Uterus (tissue), 3 donors: ENCODE measurements at regions not wholly inside any gene's neighbourhood (a gene's known extent, or its start where the extent isn't known, plus 50 kb on each side); places are given as distances from the start of the nearest gene placed in this dataset.
"Not testable (repeated sequence)": the region's sequence is repeated elsewhere in the genome, so short reads cannot be mapped to it uniquely, and the experiment has no call there.

Experiments
- DNase-seq, 2 donors: peaks; one replicate each; pipeline ENCODE4 v3.0.0-alpha.2; 2019 to 2020
- H3K27ac ChIP-seq, 2 donors: fragments of 200-600 bp; sonication (generic); 1 replicate in 1 of 2; 2 replicates in 1 of 2; pipeline ENCODE4 v1.5.1; 2016 to 2018
- H3K27me3 ChIP-seq, 2 donors: fragments of 200-600 bp; sonication (generic); one replicate each; pipeline ENCODE4 v1.5.1; 2018 to 2019; ENCODE audit warnings: control low read depth in 1 of 2
- H3K36me3 ChIP-seq, 2 donors: fragments of 200-600 bp; sonication (generic); one replicate each; pipeline ENCODE4 v1.5.1; 2019; ENCODE audit warnings: control low read depth in 1 of 2
- H3K4me1 ChIP-seq, 2 donors: fragments of 200-600 bp; sonication (generic); one replicate each; pipeline ENCODE4 v1.5.1; 2018 to 2019; ENCODE audit warnings: control low read depth in 1 of 2
- H3K4me3 ChIP-seq, 2 donors: fragments of 200-600 bp; sonication (generic); 1 replicate in 1 of 2; 2 replicates in 1 of 2; pipeline ENCODE4 v1.5.1; 2018 to 2019; ENCODE audit warnings: mild to moderate bottlenecking in 1 of 2
- H3K9me3 ChIP-seq, 2 donors: fragments of 200-600 bp; sonication (generic); one replicate each; pipeline ENCODE4 v1.5.1; 2019; ENCODE audit warnings: control low read depth in 1 of 2
- CTCF ChIP-seq, 4 experiments: fragments of 200-600 bp in 2 of 4; fragments of 450-650 bp in 2 of 4; sonication (generic) in 2 of 4; IDR thresholded peaks; one replicate each; pipeline ENCODE4 v1.5.1; 2016 to 2019; ENCODE audit warnings: antibody characterized with exemption in 4 of 4, mild to moderate bottlenecking in 2 of 4, moderate library complexity in 1 of 4
- POLR2A ChIP-seq, 2 donors: fragments of 450-650 bp; IDR thresholded peaks; one replicate each; pipeline ENCODE4 v1.6.1; 2016; ENCODE audit warnings: antibody characterized with exemption in 2 of 2, mild to moderate bottlenecking in 1 of 2, moderate library complexity in 1 of 2
- intact Hi-C: fragments of 100-400 bp; cut with DNase I; formaldehyde crosslinking; loops from one replicate; pipeline ENCODE4 v1.15.1; 2023; ENCODE audit warnings: low total_unique reads
- donor health status: DM: yes; HTN: yes; CAD: no.

GRCh38 chr4:93947286-93947685, 118.7 kb downstream of the ATOH1 start:
- H3K9me3 ChIP-seq = no peaks in the 10 kb centered on the region
- H3K27ac ChIP-seq = no peak overlapping the region
- DNase-seq = no peak
- TF ChIP-seq POLR2A (IDR thresholded peaks at IDR 0.05) (no peak), CTCF (IDR thresholded peaks at IDR 0.05) (no peak)
- H3K4me1 ChIP-seq = no peaks in the 10 kb centered on the region
- intact Hi-C loops = no loop called here
- no peaks in the 10 kb centered on the region for H3K27me3 ChIP-seq
- no peak overlapping the region for H3K4me3 ChIP-seq
- no peaks in the 10 kb centered on the region for H3K36me3 ChIP-seq

- H3K27me3 ChIP-seq, intact Hi-C loops, H3K27ac ChIP-seq, H3K9me3 ChIP-seq, H3K4me3 ChIP-seq, DNase-seq, H3K36me3 ChIP-seq, H3K4me1 ChIP-seq: not testable (repeated sequence)
Measured at GRCh38 chr4:93950239-93950638, 121.7 kb downstream of the ATOH1 start.

GRCh38 chr4:93957186-93957585, 128.6 kb downstream of the ATOH1 start:
- TF ChIP-seq CTCF (IDR thresholded peaks at IDR 0.05) (no peak), POLR2A (IDR thresholded peaks at IDR 0.05) (no peak)
- no peak for DNase-seq
- no peaks in the 10 kb centered on the region for H3K4me1 ChIP-seq
- H3K36me3 ChIP-seq = no peaks in the 10 kb centered on the region
- H3K27ac ChIP-seq = no peak overlapping the region
- H3K27me3 ChIP-seq = no peaks in the 10 kb centered on the region
- H3K9me3 ChIP-seq = no peaks in the 10 kb centered on the region
- intact Hi-C loops = no loop called here
- H3K4me3 ChIP-seq = no peak overlapping the region

GRCh38 chr4:93960450-93960849, 131.9 kb downstream of the ATOH1 start:
- Histone ChIP-seq H3K36me3 (no peaks in the 10 kb centered on the region), H3K27me3 (no peaks in the 10 kb centered on the region), H3K9me3 (no peaks in the 10 kb centered on the region), H3K4me3 (no peak overlapping the region), H3K4me1 (no peaks in the 10 kb centered on the region), H3K27ac (no peak overlapping the region)
- no peak for TF ChIP-seq POLR2A (IDR thresholded peaks at IDR 0.05)
- no peak for TF ChIP-seq CTCF (IDR thresholded peaks at IDR 0.05)
- intact Hi-C loops = no loop called here
- no peak for DNase-seq

GRCh38 chr4:93960916-93961315, 132.4 kb downstream of the ATOH1 start:
- no peaks in the 10 kb centered on the region for H3K27me3 ChIP-seq
- H3K9me3 ChIP-seq = no peaks in the 10 kb centered on the region
- intact Hi-C loops = no loop called here
- H3K4me3 ChIP-seq = no peak overlapping the region
- no peaks in the 10 kb centered on the region for H3K4me1 ChIP-seq
- no peaks in the 10 kb centered on the region for H3K36me3 ChIP-seq
- no peak for DNase-seq
- H3K27ac ChIP-seq = no peak overlapping the region
- TF ChIP-seq CTCF (IDR thresholded peaks at IDR 0.05) (no peak), POLR2A (IDR thresholded peaks at IDR 0.05) (no peak)

GRCh38 chr4:93981594-93981993, 153.0 kb downstream of the ATOH1 start:
- H3K36me3 ChIP-seq = no peaks in the 10 kb centered on the region
- H3K4me1 ChIP-seq = no peaks in the 10 kb centered on the region
- DNase-seq = no peak
- no peaks in the 10 kb centered on the region for H3K27me3 ChIP-seq
- no peaks in the 10 kb centered on the region for H3K9me3 ChIP-seq
- H3K27ac ChIP-seq = no peak overlapping the region
- TF ChIP-seq POLR2A (IDR thresholded peaks at IDR 0.05) (no peak), CTCF (IDR thresholded peaks at IDR 0.05) (no peak)
- intact Hi-C loops = no loop called here
- H3K4me3 ChIP-seq = no peak overlapping the region
